ENCODE measurements at regions not wholly inside any gene's neighbourhood (a gene's known extent, or its start where the extent isn't known, plus 50 kb on each side); places are given as distances from the start of the nearest gene placed in this dataset.
A peak's percentile ranks its signal among the peaks of the same experiment; 100 is the strongest.

GRCh38 chr2:239596792-239597191, 196.0 kb upstream of the HDAC4 start (continued):
- TF ChIP-seq DNMT1 (IDR thresholded peaks at IDR 0.05), result no peak
- no peak for TF ChIP-seq SMC3 (conservative IDR thresholded peaks at IDR 0.05; ENCODE audit: insufficient read depth, low read depth, low read length)
- TF ChIP-seq ZNF589 (CRISPR knock-in tag; IDR thresholded peaks at IDR 0.05; ENCODE audit: low read depth), result no peak

- no TSS peak for BruUV-seq (replicated peaks)
- Histone ChIP-seq H3K4me2 (ENCODE audit: insufficient read depth, low read length) (no peak overlapping the region), H3K9ac (ENCODE audit: insufficient read depth in 1 of 2, low read depth in 2 of 2, low read length in 2 of 2) (no peak overlapping the region), H3K4me3 (no peak overlapping the region), H4K20me1 (replicated peaks; ENCODE audit: control insufficient read depth, insufficient read depth, low read length) (no peaks in the 10 kb centered on the region; the same call in 1 of the 2 replicates), H3K4me1 (replicated peaks in 1 of 2; ENCODE audit: control insufficient read depth in 2 of 2, insufficient read depth in 2 of 2, low read length in 2 of 2) (no peaks in the 10 kb centered on the region; a peak in 1 of 5 replicates), H3K36me3 (ENCODE audit: control insufficient read depth, insufficient read depth, low read length) (no peaks in the 10 kb centered on the region), H3K27ac (ENCODE audit: extremely low read depth, low read depth, low read length) (no peak overlapping the region), H2AFZ (ENCODE audit: low read depth, low read length) (no peak overlapping the region), H3K9me3 (replicated peaks; ENCODE audit: control insufficient read depth, insufficient read depth, low read depth, low read length) (no peaks in the 10 kb centered on the region), H3K9me1 (ENCODE audit: control insufficient read depth, insufficient read depth, low read length) (no peaks in the 10 kb centered on the region), H3K79me2 (ENCODE audit: control insufficient read depth, insufficient read depth, low read length) (no peaks in the 10 kb centered on the region), H3K27me3 (ENCODE audit: control insufficient read depth in 2 of 2, insufficient read depth in 2 of 2, low read length in 2 of 2) (peaks cover 0 to 57% of the 10 kb centered on the region in 2 experiments; a peak in 3 of 5 replicates)
- intact Hi-C loops (cut with micrococcal nuclease), result no loop called here
- DNase-seq (ENCODE audit: extremely low read depth in 1 of 4, low spot score in 3 of 4), result no peak
- WGBS (ENCODE audit: insufficient coverage, low coverage, missing lambda C conversion rate), result 0% methylated on average over 1 of the region's 4 CpGs
- in situ Hi-C loops (cut with MboI), result no loop called here
- FAIRE-seq, result no peak
- ATAC-seq, result no peak
- TF ChIP-seq MCM5 (IDR thresholded peaks at IDR 0.05; ENCODE audit: low read depth) (no peak), RFX1 (IDR thresholded peaks at IDR 0.05) (peak; percentile 73)
- CTCF ChIA-PET (ENCODE audit: low intra/inter-chr PET ratio), result no interaction called here
- POLR2A ChIA-PET, result no interaction called here
Observed at GRCh38 chr2:239596253-239596652, 195.4 kb upstream of the HDAC4 start.

DNA sequence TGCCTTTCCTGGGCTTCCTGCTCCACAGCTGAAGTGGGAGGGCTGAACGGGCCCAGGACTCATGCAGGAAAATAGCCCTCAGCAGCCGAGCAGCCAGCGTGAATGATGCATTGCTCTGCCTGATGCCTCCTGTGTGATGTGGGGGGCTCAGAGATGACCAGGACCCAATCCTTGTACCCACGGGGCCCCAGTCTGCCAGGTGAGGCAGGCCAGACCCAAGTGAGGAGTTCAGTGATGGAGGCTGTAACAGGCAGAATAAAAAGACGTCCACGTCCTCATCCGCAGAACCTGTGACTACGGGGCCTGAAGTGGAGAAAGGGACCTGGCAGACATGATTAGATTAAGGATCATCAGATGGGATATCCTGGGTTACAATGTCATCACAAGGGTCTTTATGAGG, 194.9 kb upstream of the HDAC4 start:
- DNase-seq (ENCODE audit: extremely low read depth in 1 of 4, low spot score in 3 of 4) (no peak), ATAC-seq (no peak), FAIRE-seq (no peak)
- Histone ChIP-seq H4K20me1 (replicated peaks; ENCODE audit: control insufficient read depth, insufficient read depth, low read length) (no peaks in the 10 kb centered on the region; the same call in 1 of the 2 replicates), H3K79me2 (ENCODE audit: control insufficient read depth, insufficient read depth, low read length) (no peaks in the 10 kb centered on the region), H3K9ac (ENCODE audit: insufficient read depth in 1 of 2, low read depth in 2 of 2, low read length in 2 of 2) (no peak overlapping the region), H3K4me1 (replicated peaks in 1 of 2; ENCODE audit: control insufficient read depth in 2 of 2, insufficient read depth in 2 of 2, low read length in 2 of 2) (no peaks in the 10 kb centered on the region; a peak in 1 of 5 replicates), H3K9me1 (ENCODE audit: control insufficient read depth, insufficient read depth, low read length) (no peaks in the 10 kb centered on the region), H3K27ac (ENCODE audit: extremely low read depth, low read depth, low read length) (no peak overlapping the region), H2AFZ (ENCODE audit: low read depth, low read length) (no peak overlapping the region), H3K4me2 (ENCODE audit: insufficient read depth, low read length) (no peak overlapping the region), H3K9me3 (replicated peaks; ENCODE audit: control insufficient read depth, insufficient read depth, low read depth, low read length) (no peaks in the 10 kb centered on the region), H3K36me3 (ENCODE audit: control insufficient read depth, insufficient read depth, low read length) (no peaks in the 10 kb centered on the region), H3K27me3 (ENCODE audit: control insufficient read depth in 2 of 2, insufficient read depth in 2 of 2, low read length in 2 of 2) (peaks cover 0 to 51% of the 10 kb centered on the region in 2 experiments; a peak in 3 of 5 replicates), H3K4me3 (no peak overlapping the region)
- no TSS peak for BruUV-seq (replicated peaks)
- intact Hi-C loops (cut with micrococcal nuclease) (no loop called here), in situ Hi-C loops (cut with MboI) (no loop called here)
- TF ChIP-seq MAFG (tag; conservative IDR thresholded peaks at IDR 0.05) (no peak), SMAD1 (IDR thresholded peaks at IDR 0.05; ENCODE audit: low read depth, low read length, partially characterized antibody) (no peak), ZC3H8 (IDR thresholded peaks at IDR 0.05) (no peak), PYGO2 (tag; IDR thresholded peaks at IDR 0.05) (no peak)
- TF ChIP-seq, protein P1, sequence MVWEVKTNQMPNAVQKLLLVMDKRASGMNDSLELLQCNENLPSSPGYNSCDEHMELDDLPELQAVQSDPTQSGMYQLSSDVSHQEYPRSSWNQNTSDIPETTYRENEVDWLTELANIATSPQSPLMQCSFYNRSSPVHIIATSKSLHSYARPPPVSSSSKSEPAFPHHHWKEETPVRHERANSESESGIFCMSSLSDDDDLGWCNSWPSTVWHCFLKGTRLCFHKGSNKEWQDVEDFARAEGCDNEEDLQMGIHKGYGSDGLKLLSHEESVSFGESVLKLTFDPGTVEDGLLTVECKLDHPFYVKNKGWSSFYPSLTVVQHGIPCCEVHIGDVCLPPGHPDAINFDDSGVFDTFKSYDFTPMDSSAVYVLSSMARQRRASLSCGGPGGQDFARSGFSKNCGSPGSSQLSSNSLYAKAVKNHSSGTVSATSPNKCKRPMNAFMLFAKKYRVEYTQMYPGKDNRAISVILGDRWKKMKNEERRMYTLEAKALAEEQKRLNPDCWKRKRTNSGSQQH (CRISPR knock-in tag; IDR thresholded peaks at IDR 0.05), result no peak
- 2% methylated on average over 5 of the region's 8 CpGs for WGBS (ENCODE audit: insufficient coverage, low coverage, missing lambda C conversion rate)
- ChIA-PET CTCF (ENCODE audit: low intra/inter-chr PET ratio) (no interaction called here), POLR2A (no interaction called here)
